ENCODE measurements at regions not wholly inside any gene's neighbourhood (a gene's known extent, or its start where the extent isn't known, plus 50 kb on each side); places are given as distances from the start of the nearest gene placed in this dataset.
A peak's percentile ranks its signal among the peaks of the same experiment; 100 is the strongest.

DNA sequence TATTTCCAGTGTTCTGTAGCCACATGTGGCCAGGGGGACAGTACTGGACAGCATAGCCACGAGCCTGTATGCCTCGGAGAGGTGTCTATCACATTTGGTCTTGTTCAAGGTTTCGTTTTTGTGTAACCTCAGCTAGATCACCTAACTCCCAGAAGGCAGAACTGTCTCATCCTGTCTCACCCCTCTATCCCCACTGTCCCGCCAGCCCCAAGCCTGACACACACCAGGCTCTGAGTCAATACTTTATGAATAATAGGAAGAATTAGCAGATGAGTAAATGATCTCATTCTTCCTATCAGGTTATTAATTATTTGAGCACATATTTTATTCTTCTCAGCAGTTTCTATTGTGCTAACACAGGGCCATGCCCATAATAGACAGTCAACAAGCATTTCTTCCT, 132.2 kb downstream of the NUFIP1 start:
- Histone ChIP-seq H3K27me3 (no peaks in the 10 kb centered on the region), H3K4me1 (peaks cover 27 to 31% of the 10 kb centered on the region in 2 donors), H3K9me3 (no peaks in the 10 kb centered on the region), H3K4me3 (no peak overlapping the region), H3K36me3 (no peaks in the 10 kb centered on the region), H3K27ac (peak overlapping the region; percentile 88 to 95 (median 93))
- intact Hi-C loops (cut with DNase I; ENCODE audit: low total_unique reads) (no loop called here), in situ Hi-C loops (cut with MboI; ENCODE audit: low sequenced_read_pairs in 4 of 4) (loop anchor here in 1 of 4 donors (5.0 kb wide), 1 partner anchor 65 kb away; no protein-coding TSS in a partner anchor)
- ATAC-seq (no peak), DNase-seq (no peak)
- TF ChIP-seq, protein P1, sequence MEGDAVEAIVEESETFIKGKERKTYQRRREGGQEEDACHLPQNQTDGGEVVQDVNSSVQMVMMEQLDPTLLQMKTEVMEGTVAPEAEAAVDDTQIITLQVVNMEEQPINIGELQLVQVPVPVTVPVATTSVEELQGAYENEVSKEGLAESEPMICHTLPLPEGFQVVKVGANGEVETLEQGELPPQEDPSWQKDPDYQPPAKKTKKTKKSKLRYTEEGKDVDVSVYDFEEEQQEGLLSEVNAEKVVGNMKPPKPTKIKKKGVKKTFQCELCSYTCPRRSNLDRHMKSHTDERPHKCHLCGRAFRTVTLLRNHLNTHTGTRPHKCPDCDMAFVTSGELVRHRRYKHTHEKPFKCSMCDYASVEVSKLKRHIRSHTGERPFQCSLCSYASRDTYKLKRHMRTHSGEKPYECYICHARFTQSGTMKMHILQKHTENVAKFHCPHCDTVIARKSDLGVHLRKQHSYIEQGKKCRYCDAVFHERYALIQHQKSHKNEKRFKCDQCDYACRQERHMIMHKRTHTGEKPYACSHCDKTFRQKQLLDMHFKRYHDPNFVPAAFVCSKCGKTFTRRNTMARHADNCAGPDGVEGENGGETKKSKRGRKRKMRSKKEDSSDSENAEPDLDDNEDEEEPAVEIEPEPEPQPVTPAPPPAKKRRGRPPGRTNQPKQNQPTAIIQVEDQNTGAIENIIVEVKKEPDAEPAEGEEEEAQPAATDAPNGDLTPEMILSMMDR (IDR thresholded peaks at IDR 0.05 in 4 of 5, conservative IDR thresholded peaks at IDR 0.05 in 1 of 5), result no peak
- TF ChIP-seq POLR2A (IDR thresholded peaks at IDR 0.05), result no peak

DNA sequence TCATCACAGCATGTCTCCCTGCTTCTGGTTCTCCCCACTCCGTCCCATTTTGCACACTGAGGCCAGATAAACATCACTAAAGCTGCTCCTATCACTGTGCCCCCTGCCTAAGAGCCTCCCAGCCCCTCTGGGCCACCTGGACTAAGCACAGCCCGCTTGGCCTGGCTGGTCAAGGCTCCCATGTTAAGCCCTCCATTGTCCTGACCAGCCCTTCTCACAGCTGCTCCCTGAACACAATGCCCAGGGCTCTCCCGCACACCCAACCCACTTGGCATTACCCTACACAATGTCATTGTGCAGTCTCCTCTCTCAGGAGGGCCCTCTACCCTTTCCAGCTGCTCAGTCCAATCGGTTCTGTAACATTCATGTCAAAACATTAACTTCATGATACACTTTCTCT, 133.4 kb downstream of the NUFIP1 start:
- DNase-seq (no peak), ATAC-seq (no peak)
- in situ Hi-C loops (cut with MboI; ENCODE audit: low sequenced_read_pairs in 4 of 4), result loop anchor here in 1 of 4 donors (5.0 kb wide), 1 partner anchor 66 kb away; no protein-coding TSS in a partner anchor
- Histone ChIP-seq H3K4me3 (no peak overlapping the region), H3K36me3 (no peaks in the 10 kb centered on the region), H3K4me1 (peaks cover 27 to 31% of the 10 kb centered on the region in 2 donors), H3K27ac (peak overlapping the region; percentile 88 to 95 (median 93)), H3K9me3 (no peaks in the 10 kb centered on the region), H3K27me3 (no peaks in the 10 kb centered on the region)
- no peak for TF ChIP-seq POLR2A (IDR thresholded peaks at IDR 0.05)
- TF ChIP-seq, protein P1 (IDR thresholded peaks at IDR 0.05 in 4 of 5, conservative IDR thresholded peaks at IDR 0.05 in 1 of 5), result no peak
- intact Hi-C loops (cut with DNase I; ENCODE audit: low total_unique reads), result loop anchor here (2.0 kb wide), 1 partner anchor 95 kb away; no protein-coding TSS in a partner anchor

DNA sequence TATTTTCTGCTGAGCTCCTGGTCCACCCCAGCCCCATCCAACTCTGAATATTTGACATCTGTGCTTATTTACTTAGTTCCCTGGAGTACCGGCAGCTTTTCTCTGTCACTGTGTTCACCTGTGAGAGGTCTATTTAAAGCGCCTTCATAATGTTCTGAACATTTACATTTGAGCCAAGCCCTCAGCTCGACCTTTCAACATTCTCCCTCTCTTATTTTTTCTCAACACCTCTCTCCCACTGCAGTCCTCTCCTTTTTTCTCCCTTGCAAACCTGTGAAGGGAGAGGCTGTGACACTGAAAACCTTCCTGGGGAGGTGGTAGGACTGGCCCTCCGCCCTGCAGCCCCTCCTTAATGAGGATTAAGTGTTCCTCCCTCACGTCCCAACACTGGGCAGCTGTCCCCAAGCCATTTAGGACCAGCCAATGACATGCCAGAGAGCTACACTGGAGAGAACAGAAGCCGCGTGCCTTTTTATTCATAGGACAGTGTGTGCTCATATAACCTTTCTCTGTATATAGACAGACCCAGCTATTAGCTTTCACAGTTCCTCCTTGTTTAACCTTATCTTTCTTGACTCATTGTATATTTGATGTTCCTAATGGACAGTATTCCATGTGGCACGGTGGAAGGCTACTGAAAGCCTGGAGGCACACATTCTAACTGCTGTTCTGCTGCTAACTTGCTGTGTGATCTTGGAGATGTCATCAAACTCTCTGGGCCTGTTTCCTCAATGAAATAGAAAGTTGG, 134.8 kb downstream of the NUFIP1 start:
- Histone ChIP-seq H3K27ac (peak overlapping the region; percentile 88 to 95 (median 93)), H3K36me3 (no peaks in the 10 kb centered on the region), H3K4me1 (peaks cover 34 to 38% of the 10 kb centered on the region in 2 donors), H3K9me3 (no peaks in the 10 kb centered on the region), H3K4me3 (peak overlapping the region in 2 of 4 donors; percentile 9 to 21), H3K27me3 (no peaks in the 10 kb centered on the region)
- intact Hi-C loops (cut with DNase I; ENCODE audit: low total_unique reads) (loop anchor here (1.0 to 2.0 kb wide), 6 partner anchors 16 to 277 kb away; no protein-coding TSS in a partner anchor), in situ Hi-C loops (cut with MboI; ENCODE audit: low sequenced_read_pairs in 4 of 4) (loop anchor here in 1 of 4 donors (5.0 kb wide), 1 partner anchor 68 kb away; no protein-coding TSS in a partner anchor)
- peak; percentile 96 to 99 for DNase-seq
- TF ChIP-seq, protein P1 (IDR thresholded peaks at IDR 0.05 in 4 of 5, conservative IDR thresholded peaks at IDR 0.05 in 1 of 5), result no peak
- TF ChIP-seq POLR2A (IDR thresholded peaks at IDR 0.05), result peak; percentile 46 to 61
- peak; percentile 88 to 92 for ATAC-seq

DNA sequence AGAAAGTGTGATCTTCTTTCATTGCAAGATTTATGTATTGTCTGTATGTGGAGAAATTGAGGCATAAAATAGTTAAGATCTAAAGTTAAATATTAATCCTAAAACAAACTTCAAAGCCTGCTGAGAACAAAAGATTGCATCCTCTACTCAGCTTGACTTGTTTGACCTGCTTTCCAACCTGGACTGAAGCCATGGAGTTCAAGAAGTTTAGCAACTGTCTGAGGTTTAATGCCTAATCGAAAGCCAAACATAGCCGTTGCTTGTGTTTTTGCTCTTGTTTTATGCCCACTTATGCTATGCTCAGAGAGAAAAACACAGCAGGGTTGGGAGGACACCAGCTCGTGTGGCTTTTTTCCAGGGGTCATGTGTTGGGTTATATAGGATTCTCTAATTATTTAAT, 135.6 kb downstream of the NUFIP1 start:
- Histone ChIP-seq H3K27me3 (no peaks in the 10 kb centered on the region), H3K4me3 (peak overlapping the region in 2 of 4 donors; percentile 9 to 21), H3K9me3 (no peaks in the 10 kb centered on the region), H3K36me3 (no peaks in the 10 kb centered on the region), H3K27ac (peak overlapping the region; percentile 88 to 95 (median 93)), H3K4me1 (peaks cover 39 to 45% of the 10 kb centered on the region in 2 donors)
- intact Hi-C loops (cut with DNase I; ENCODE audit: low total_unique reads) (loop anchor here (1.0 to 2.0 kb wide), 6 partner anchors 17 to 276 kb away; no protein-coding TSS in a partner anchor), in situ Hi-C loops (cut with MboI; ENCODE audit: low sequenced_read_pairs in 4 of 4) (no loop called here)
- DNase-seq, result peak in 1 of 2 donors; percentile 36
- peak in 1 of 2 donors; percentile 5 for ATAC-seq
- TF ChIP-seq POLR2A (IDR thresholded peaks at IDR 0.05), result no peak
- TF ChIP-seq, protein P1 (IDR thresholded peaks at IDR 0.05 in 4 of 5, conservative IDR thresholded peaks at IDR 0.05 in 1 of 5), result no peak
